Fibroblast of lung (primary cell): ENCODE measurements at regions not wholly inside any gene's neighbourhood (a gene's known extent, or its start where the extent isn't known, plus 50 kb on each side); places are given as distances from the start of the nearest gene placed in this dataset.

Source experiments
- DNase-seq, 2 donors: peaks; one replicate each; pipeline versions ENCODE4 v3.0.0 to v3.0.0-alpha.2; 2010; ENCODE audit warnings: low read depth in 2 of 2
- H2AFZ ChIP-seq: 2 replicates; pipeline ENCODE4 v1.5.1; 2012; ENCODE audit warnings: low read length, control low read depth, inconsistent platforms
- H3K27ac ChIP-seq: 2 replicates; pipeline ENCODE4 v1.5.1; 2011; ENCODE audit warnings: low read length, control low read depth; ENCODE audit not compliant: insufficient read depth
- H3K27me3 ChIP-seq: 2 replicates; pipeline ENCODE4 v1.5.1; 2011; ENCODE audit warnings: mild to moderate bottlenecking, low read length; ENCODE audit not compliant: control insufficient read depth, insufficient read depth
- H3K36me3 ChIP-seq: 2 replicates; pipeline ENCODE4 v1.5.1; 2011; ENCODE audit warnings: low read length; ENCODE audit not compliant: control insufficient read depth, insufficient read depth
- H3K4me1 ChIP-seq: 2 replicates; pipeline ENCODE4 v1.5.1; 2011; ENCODE audit warnings: low read length; ENCODE audit not compliant: control insufficient read depth, insufficient read depth; ENCODE audit errors: extremely low read depth
- H3K4me2 ChIP-seq: 2 replicates; pipeline ENCODE4 v1.5.1; 2011; ENCODE audit warnings: low read length, control low read depth; ENCODE audit not compliant: insufficient read depth; ENCODE audit errors: extremely low read depth
- H3K4me3 ChIP-seq, 4 experiments: fragments of 200-600 bp in 1 of 4; sonication (generic) in 1 of 4; replicated peaks in 1 of 4; 2 replicates each; pipeline ENCODE4 v1.5.1; 2011 to 2016; ENCODE audit warnings: low read length in 4 of 4, low read depth in 3 of 4, mild to moderate bottlenecking in 3 of 4, control low read depth in 2 of 4, inconsistent platforms in 1 of 4, mixed read lengths in 1 of 4; ENCODE audit not compliant: insufficient read depth in 1 of 4; ENCODE audit errors: control extremely low read depth in 1 of 4
- H3K79me2 ChIP-seq: 2 replicates; pipeline ENCODE4 v1.5.1; 2012; ENCODE audit warnings: mild to moderate bottlenecking, low read length, inconsistent platforms; ENCODE audit not compliant: control insufficient read depth, insufficient read depth
- H3K9ac ChIP-seq: 2 replicates; pipeline ENCODE4 v1.5.1; 2011; ENCODE audit warnings: mild to moderate bottlenecking, low read length, control low read depth; ENCODE audit not compliant: insufficient read depth
- H3K9me3 ChIP-seq: 2 replicates; pipeline ENCODE4 v1.5.1; 2012; ENCODE audit warnings: low read depth, low read length; ENCODE audit not compliant: control insufficient read depth, insufficient read depth
- H4K20me1 ChIP-seq: 2 replicates; pipeline ENCODE4 v1.5.1; 2011; ENCODE audit warnings: low read length; ENCODE audit not compliant: control insufficient read depth, insufficient read depth; ENCODE audit errors: extremely low read depth
- CTCF ChIP-seq, 2 donors: IDR thresholded peaks in 1 of 2; conservative IDR thresholded peaks in 1 of 2; 1 replicate in 1 of 2; 2 replicates in 1 of 2; pipeline ENCODE4 v1.5.1; 2011 to 2012; ENCODE audit warnings: low read length in 2 of 2, control low read depth in 1 of 2, inconsistent platforms in 1 of 2, low read depth in 1 of 2, mild to moderate bottlenecking in 1 of 2
- EZH2 ChIP-seq: IDR thresholded peaks from 2 replicates; pipeline ENCODE4 v1.5.1; 2012; ENCODE audit warnings: low read length, control low read depth, mild to moderate bottlenecking; ENCODE audit errors: missing control alignments

GRCh38 chr7:145212050-145212449 lies 376.2 kb upstream of the TPK1 start:
- H3K27me3 ChIP-seq = no peaks in the 10 kb centered on the region
- H3K79me2 ChIP-seq = no peaks in the 10 kb centered on the region
- H2AFZ ChIP-seq = no peak overlapping the region
- no peaks in the 10 kb centered on the region for H3K4me1 ChIP-seq
- H3K36me3 ChIP-seq = no peaks in the 10 kb centered on the region
- H3K9ac ChIP-seq = no peak overlapping the region
- H3K4me2 ChIP-seq = no peak overlapping the region
- no peak overlapping the region for H3K4me3 ChIP-seq
- H3K27ac ChIP-seq = no peak overlapping the region
- no peaks in the 10 kb centered on the region for H3K9me3 ChIP-seq
- peak in 1 of 2 donors; percentile 98 for DNase-seq
- no peaks in the 10 kb centered on the region for H4K20me1 ChIP-seq
- TF ChIP-seq CTCF (conservative IDR thresholded peaks at IDR 0.05 in 1 of 2, IDR thresholded peaks at IDR 0.05 in 1 of 2; ENCODE audit: low read depth in 1 of 2, low read length in 2 of 2) = no peak
- TF ChIP-seq EZH2 = no peak

GRCh38 chr7:145211211-145211610 lies 375.4 kb upstream of the TPK1 start:
- no peak for TF ChIP-seq EZH2
- no peak for TF ChIP-seq CTCF (conservative IDR thresholded peaks at IDR 0.05 in 1 of 2, IDR thresholded peaks at IDR 0.05 in 1 of 2; ENCODE audit: low read depth in 1 of 2, low read length in 2 of 2)
- Histone ChIP-seq H3K4me2 (no peak overlapping the region), H2AFZ (no peak overlapping the region), H3K9me3 (no peaks in the 10 kb centered on the region), H3K4me3 (no peak overlapping the region), H3K27me3 (no peaks in the 10 kb centered on the region), H3K4me1 (no peaks in the 10 kb centered on the region), H3K9ac (no peak overlapping the region), H3K27ac (no peak overlapping the region), H3K36me3 (no peaks in the 10 kb centered on the region), H3K79me2 (no peaks in the 10 kb centered on the region), H4K20me1 (no peaks in the 10 kb centered on the region)
- no peak for DNase-seq

GRCh38 chr7:145193951-145194350 lies 358.1 kb upstream of the TPK1 start:
- no peaks in the 10 kb centered on the region for H3K4me1 ChIP-seq
- no peak overlapping the region for H3K4me2 ChIP-seq
- no peaks in the 10 kb centered on the region for H3K36me3 ChIP-seq
- no peaks in the 10 kb centered on the region for H3K9me3 ChIP-seq
- no peak overlapping the region for H3K4me3 ChIP-seq
- TF ChIP-seq CTCF (conservative IDR thresholded peaks at IDR 0.05 in 1 of 2, IDR thresholded peaks at IDR 0.05 in 1 of 2; ENCODE audit: low read depth in 1 of 2, low read length in 2 of 2) = no peak
- no peak for TF ChIP-seq EZH2
- no peaks in the 10 kb centered on the region for H3K79me2 ChIP-seq
- H2AFZ ChIP-seq = no peak overlapping the region
- no peak for DNase-seq
- H3K27me3 ChIP-seq = no peaks in the 10 kb centered on the region
- no peak overlapping the region for H3K27ac ChIP-seq
- no peaks in the 10 kb centered on the region for H4K20me1 ChIP-seq
- no peak overlapping the region for H3K9ac ChIP-seq
